ENCODE measurements at regions not wholly inside any gene's neighbourhood (a gene's known extent, or its start where the extent isn't known, plus 50 kb on each side); places are given as distances from the start of the nearest gene placed in this dataset.

DNA sequence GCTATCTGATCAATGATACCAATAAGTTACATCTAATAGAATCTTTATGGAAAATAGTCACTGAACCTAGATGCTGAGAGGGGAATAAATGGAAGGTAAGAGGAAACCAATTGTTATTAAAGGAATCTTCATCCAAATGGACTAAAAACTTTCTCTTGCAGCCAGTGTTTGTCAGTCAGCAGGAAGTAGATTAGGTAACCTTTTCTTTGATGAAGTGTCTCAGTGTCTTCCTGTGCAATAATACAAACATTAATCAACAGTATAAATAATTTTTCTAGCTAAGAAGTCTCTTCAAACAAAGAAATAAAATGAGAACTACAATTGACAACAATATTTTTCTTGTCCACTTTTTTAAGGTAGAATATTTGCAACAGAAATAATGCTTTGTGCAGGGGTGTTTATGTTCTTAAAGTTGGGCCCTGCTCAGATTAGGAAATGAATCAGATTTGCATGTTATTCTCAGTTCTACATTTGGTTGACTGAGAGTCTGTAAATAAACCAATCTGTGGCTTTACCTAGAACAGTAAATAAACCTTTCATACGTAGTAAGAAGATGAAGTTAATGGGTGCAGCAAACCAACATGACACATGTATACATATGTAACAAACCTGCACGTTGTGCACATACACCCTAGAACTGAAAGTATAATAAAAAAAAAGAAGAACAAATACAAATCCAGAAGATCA is 391.4 kb downstream of the MRPL39 start:
- H3K4me2 ChIP-seq (ENCODE audit: unreplicated experiment): no peak overlapping the region
- no peak overlapping the region for H3K9ac ChIP-seq
- in situ Hi-C loops (cut with MboI): no loop called here

DNA sequence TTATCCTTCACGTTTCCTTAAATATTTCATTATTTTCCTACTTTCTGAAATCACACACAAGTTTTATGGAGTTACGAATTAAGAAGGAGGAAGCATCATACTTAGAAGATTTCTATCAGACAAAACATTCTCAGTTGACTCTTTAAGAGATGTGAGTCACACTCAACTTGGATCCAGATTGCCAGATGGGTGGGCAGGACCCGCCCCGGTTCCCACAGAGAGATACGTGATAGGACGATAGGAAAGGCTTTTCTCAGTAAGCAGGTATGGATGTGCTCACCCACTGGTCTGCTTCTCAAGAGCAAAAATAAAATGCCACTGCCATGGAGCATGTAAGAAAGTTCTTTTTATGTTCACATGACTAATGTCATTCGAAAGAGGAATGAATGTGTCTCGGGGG is 392.6 kb downstream of the MRPL39 start:
- TF ChIP-seq EZH2phosphoT487 (IDR thresholded peaks at IDR 0.05; ENCODE audit: insufficient read depth, low read depth) (no peak), EZH2 (IDR thresholded peaks at IDR 0.05; ENCODE audit: insufficient read depth, poor library complexity, severe bottlenecking) (no peak)
- Histone ChIP-seq H3K4me1 (ENCODE audit: insufficient read depth) (no peaks in the 10 kb centered on the region), H3K4me2 (ENCODE audit: unreplicated experiment) (no peak overlapping the region), H2AFZ (no peak overlapping the region), H3K79me2 (ENCODE audit: insufficient read depth) (no peaks in the 10 kb centered on the region), H4K20me1 (ENCODE audit: insufficient read depth) (no peaks in the 10 kb centered on the region), H3K27me3 (replicated peaks; ENCODE audit: insufficient read depth) (no peaks in the 10 kb centered on the region), H3K4me3 (no peak overlapping the region), H3K36me3 (ENCODE audit: low read depth) (no peaks in the 10 kb centered on the region), H3K9me3 (ENCODE audit: low read depth) (no peaks in the 10 kb centered on the region), H3K9ac (no peak overlapping the region), H3K9me2 (ENCODE audit: insufficient read depth) (no peaks in the 10 kb centered on the region), H3K27ac (no peak overlapping the region), H3F3A (ENCODE audit: insufficient read depth) (no peaks in the 10 kb centered on the region)
- in situ Hi-C loops (cut with MboI): no loop called here
- 32 to 41% methylated on average over 8 of the region's 8 CpGs for WGBS, 2 experiments (ENCODE audit: low coverage in 1 of 2, low lambda C conversion rate in 2 of 2, missing lambda C conversion rate in 2 of 2)
- DNase-seq: no peak

More for the DNA sequence above, 391.4 kb downstream of the MRPL39 start:
- no peak overlapping the region for H3K27ac ChIP-seq
- no peaks in the 10 kb centered on the region for H3K4me1 ChIP-seq (ENCODE audit: insufficient read depth)
- H3K79me2 ChIP-seq (ENCODE audit: insufficient read depth): no peaks in the 10 kb centered on the region
- no peaks in the 10 kb centered on the region for H3K9me3 ChIP-seq (ENCODE audit: low read depth)
- no peaks in the 10 kb centered on the region for H4K20me1 ChIP-seq (ENCODE audit: insufficient read depth)
- no peak overlapping the region for H3K4me3 ChIP-seq
- WGBS, 2 experiments (ENCODE audit: low coverage in 1 of 2, low lambda C conversion rate in 2 of 2, missing lambda C conversion rate in 2 of 2): 5% methylated on average over 2 of the region's 2 CpGs
- no peak for DNase-seq
- no peaks in the 10 kb centered on the region for H3K9me2 ChIP-seq (ENCODE audit: insufficient read depth)
- no peaks in the 10 kb centered on the region for H3F3A ChIP-seq (ENCODE audit: insufficient read depth)
- H3K27me3 ChIP-seq (replicated peaks; ENCODE audit: insufficient read depth): no peaks in the 10 kb centered on the region
- no peaks in the 10 kb centered on the region for H3K36me3 ChIP-seq (ENCODE audit: low read depth)
- no peak for TF ChIP-seq EZH2phosphoT487 (IDR thresholded peaks at IDR 0.05; ENCODE audit: insufficient read depth, low read depth)
- no peak for TF ChIP-seq EZH2 (IDR thresholded peaks at IDR 0.05; ENCODE audit: insufficient read depth, poor library complexity, severe bottlenecking)
- no peak overlapping the region for H2AFZ ChIP-seq

DNA sequence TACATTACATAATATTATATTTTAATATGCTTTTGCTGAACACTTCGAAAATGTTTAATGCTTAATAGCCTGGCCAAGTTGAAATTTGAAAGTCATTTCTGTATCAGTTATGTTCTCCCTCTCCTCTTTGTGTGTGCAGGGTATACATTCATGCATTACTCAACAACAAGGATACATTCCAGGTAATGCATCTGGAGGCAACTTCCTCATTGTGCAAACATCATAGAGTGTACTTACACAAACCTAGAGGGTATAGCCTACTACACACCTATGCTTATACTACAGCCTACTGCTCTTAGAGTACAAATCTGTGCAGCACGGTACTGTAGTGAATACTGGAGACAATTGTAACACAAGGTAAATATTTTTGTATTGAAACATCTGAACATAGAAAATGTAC is 407.3 kb downstream of the MRPL39 start:
- Histone ChIP-seq H3K4me1 (ENCODE audit: insufficient read depth) (no peaks in the 10 kb centered on the region), H4K20me1 (ENCODE audit: insufficient read depth) (no peaks in the 10 kb centered on the region), H3K9me3 (ENCODE audit: low read depth) (no peaks in the 10 kb centered on the region), H3F3A (ENCODE audit: insufficient read depth) (no peaks in the 10 kb centered on the region), H3K9me2 (ENCODE audit: insufficient read depth) (no peaks in the 10 kb centered on the region), H3K9ac (no peak overlapping the region), H3K27me3 (replicated peaks; ENCODE audit: insufficient read depth) (no peaks in the 10 kb centered on the region), H3K79me2 (ENCODE audit: insufficient read depth) (no peaks in the 10 kb centered on the region), H3K4me2 (ENCODE audit: unreplicated experiment) (no peak overlapping the region), H3K4me3 (no peak overlapping the region), H2AFZ (no peak overlapping the region), H3K36me3 (ENCODE audit: low read depth) (no peaks in the 10 kb centered on the region), H3K27ac (no peak overlapping the region)
- no peak for TF ChIP-seq EZH2 (IDR thresholded peaks at IDR 0.05; ENCODE audit: insufficient read depth, poor library complexity, severe bottlenecking)
- TF ChIP-seq EZH2phosphoT487 (IDR thresholded peaks at IDR 0.05; ENCODE audit: insufficient read depth, low read depth): no peak
- DNase-seq: no peak
- 5 to 15% methylated on average over 2 of the region's 2 CpGs for WGBS, 2 experiments (ENCODE audit: low coverage in 1 of 2, low lambda C conversion rate in 2 of 2, missing lambda C conversion rate in 2 of 2)
- in situ Hi-C loops (cut with MboI): no loop called here

DNA sequence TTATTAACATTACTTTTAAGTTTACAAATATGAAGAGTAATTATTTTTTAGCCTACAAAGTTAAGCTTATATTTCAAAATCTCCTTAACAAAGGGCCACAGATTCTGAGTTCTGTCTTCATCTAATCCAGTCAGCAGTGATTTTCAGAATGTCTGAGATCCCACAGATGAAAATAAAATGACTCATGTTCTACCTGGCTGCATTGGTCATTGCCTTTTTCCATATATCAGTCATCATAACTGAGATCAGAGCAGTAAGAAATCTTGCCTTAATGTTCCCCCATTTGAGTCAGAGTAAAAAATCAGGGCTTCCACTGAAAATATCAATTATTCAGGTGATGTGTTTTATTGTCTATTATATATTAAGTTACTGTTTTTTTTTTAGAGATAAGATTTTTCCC is 416.1 kb downstream of the MRPL39 start:
- TF ChIP-seq EZH2phosphoT487 (IDR thresholded peaks at IDR 0.05; ENCODE audit: insufficient read depth, low read depth) (no peak), EZH2 (IDR thresholded peaks at IDR 0.05; ENCODE audit: insufficient read depth, poor library complexity, severe bottlenecking) (no peak)
- no peak for DNase-seq
- Histone ChIP-seq H3K4me2 (ENCODE audit: unreplicated experiment) (no peak overlapping the region), H3K27ac (no peak overlapping the region), H3F3A (ENCODE audit: insufficient read depth) (no peaks in the 10 kb centered on the region), H3K9me2 (ENCODE audit: insufficient read depth) (no peaks in the 10 kb centered on the region), H2AFZ (no peak overlapping the region), H3K9me3 (ENCODE audit: low read depth) (no peaks in the 10 kb centered on the region), H3K79me2 (ENCODE audit: insufficient read depth) (no peaks in the 10 kb centered on the region), H3K27me3 (replicated peaks; ENCODE audit: insufficient read depth) (no peaks in the 10 kb centered on the region), H3K36me3 (ENCODE audit: low read depth) (no peaks in the 10 kb centered on the region), H3K9ac (no peak overlapping the region), H3K4me3 (no peak overlapping the region), H3K4me1 (ENCODE audit: insufficient read depth) (no peaks in the 10 kb centered on the region), H4K20me1 (ENCODE audit: insufficient read depth) (no peaks in the 10 kb centered on the region)
- in situ Hi-C loops (cut with MboI): no loop called here

DNA sequence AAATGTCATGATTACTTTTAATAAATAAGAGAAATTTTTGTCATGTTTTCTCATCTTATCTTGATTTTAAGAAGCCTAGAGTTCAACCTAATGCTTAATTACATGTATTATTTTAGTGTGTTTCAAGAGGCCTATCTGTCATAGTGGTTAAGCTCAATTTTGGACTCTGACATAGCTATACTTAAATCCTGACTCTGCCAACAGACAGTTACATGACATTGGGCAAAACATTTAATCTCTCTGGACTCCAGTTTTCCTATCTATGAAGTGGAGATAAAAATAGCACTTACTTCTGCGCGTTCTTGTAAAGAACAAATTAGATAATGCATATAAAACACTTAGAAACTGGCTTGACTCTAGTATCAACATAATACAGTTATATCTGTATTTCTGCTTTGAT is 417.8 kb downstream of the MRPL39 start:
- no peaks in the 10 kb centered on the region for H3K4me1 ChIP-seq (ENCODE audit: insufficient read depth)
- no peaks in the 10 kb centered on the region for H3K9me2 ChIP-seq (ENCODE audit: insufficient read depth)
- H4K20me1 ChIP-seq (ENCODE audit: insufficient read depth): no peaks in the 10 kb centered on the region
- DNase-seq: no peak
- no peak overlapping the region for H3K27ac ChIP-seq
- in situ Hi-C loops (cut with MboI): no loop called here
- no peak overlapping the region for H3K4me3 ChIP-seq
- H3K79me2 ChIP-seq (ENCODE audit: insufficient read depth): no peaks in the 10 kb centered on the region
- H3K9ac ChIP-seq: no peak overlapping the region
- no peak overlapping the region for H3K4me2 ChIP-seq (ENCODE audit: unreplicated experiment)
- H3K27me3 ChIP-seq (replicated peaks; ENCODE audit: insufficient read depth): no peaks in the 10 kb centered on the region
- no peaks in the 10 kb centered on the region for H3F3A ChIP-seq (ENCODE audit: insufficient read depth)
- no peaks in the 10 kb centered on the region for H3K36me3 ChIP-seq (ENCODE audit: low read depth)
- H2AFZ ChIP-seq: no peak overlapping the region
- TF ChIP-seq EZH2phosphoT487 (IDR thresholded peaks at IDR 0.05; ENCODE audit: insufficient read depth, low read depth) (no peak), EZH2 (IDR thresholded peaks at IDR 0.05; ENCODE audit: insufficient read depth, poor library complexity, severe bottlenecking) (no peak)
- no peaks in the 10 kb centered on the region for H3K9me3 ChIP-seq (ENCODE audit: low read depth)
- 57 to 61% methylated on average over 2 of the region's 2 CpGs for WGBS, 2 experiments (ENCODE audit: low coverage in 1 of 2, low lambda C conversion rate in 2 of 2, missing lambda C conversion rate in 2 of 2)

Measured in GM23248 (cell line).